Spleen (tissue), 11 donors: ENCODE measurements at regions not wholly inside any gene's neighbourhood (a gene's known extent, or its start where the extent isn't known, plus 50 kb on each side); places are given as distances from the start of the nearest gene placed in this dataset.

Source experiments
- DNase-seq: peaks from one replicate; pipeline ENCODE4 v3.0.0-alpha.2; 2020
- H3K27ac ChIP-seq, 8 donors: fragments of 200-600 bp; sonication (generic) in 7 of 8; 1 replicate in 4 of 8; 2 replicates in 4 of 8; pipeline versions ENCODE4 v1.5.0 to v1.8.0; 2016 to 2021; ENCODE audit warnings: inconsistent platforms in 4 of 8, mild to moderate bottlenecking in 4 of 8, moderate library complexity in 1 of 8
- H3K27me3 ChIP-seq, 7 donors: fragments of 200-600 bp; sonication (generic) in 6 of 7; replicated peaks in 1 of 7; 1 replicate in 4 of 7; 2 replicates in 3 of 7; pipeline versions ENCODE4 v1.5.0 to v1.8.0; 2016 to 2021; ENCODE audit warnings: inconsistent platforms in 3 of 7, mild to moderate bottlenecking in 1 of 7
- H3K36me3 ChIP-seq, 6 donors: fragments of 200-600 bp; sonication (generic) in 5 of 6; 1 replicate in 4 of 6; 2 replicates in 2 of 6; pipeline versions ENCODE4 v1.5.0 to v1.8.0; 2016 to 2021; ENCODE audit warnings: inconsistent platforms in 2 of 6
- H3K4me1 ChIP-seq, 6 donors: fragments of 200-600 bp; sonication (generic) in 5 of 6; 1 replicate in 3 of 6; 2 replicates in 3 of 6; pipeline versions ENCODE4 v1.5.0 to v1.8.0; 2016 to 2021; ENCODE audit warnings: inconsistent platforms in 3 of 6
- H3K4me3 ChIP-seq, 8 donors: fragments of 200-600 bp; sonication (generic) in 7 of 8; 1 replicate in 4 of 8; 2 replicates in 4 of 8; pipeline versions ENCODE4 v1.5.0 to v1.8.0; 2016 to 2021; ENCODE audit warnings: inconsistent platforms in 4 of 8, mild to moderate bottlenecking in 4 of 8, moderate library complexity in 2 of 8
- H3K9me3 ChIP-seq, 8 donors: fragments of 200-600 bp; sonication (generic) in 7 of 8; 1 replicate in 4 of 8; 2 replicates in 4 of 8; pipeline versions ENCODE4 v1.5.0 to v1.8.0; 2016 to 2021; ENCODE audit warnings: inconsistent platforms in 4 of 8
- CTCF ChIP-seq, 11 experiments: fragments of 200-600 bp in 7 of 11; fragments of 450-650 bp in 4 of 11; sonication (generic) in 4 of 11; IDR thresholded peaks in 8 of 11; conservative IDR thresholded peaks in 3 of 11; 1 replicate in 7 of 11; 2 replicates in 4 of 11; pipeline versions ENCODE4 v1.4.0 to v1.8.0; 2016 to 2021; ENCODE audit warnings: antibody characterized with exemption in 11 of 11, inconsistent platforms in 4 of 11, mild to moderate bottlenecking in 1 of 11
- POLR2A ChIP-seq, 3 donors: fragments of 450-650 bp; IDR thresholded peaks; one replicate each; pipeline ENCODE4 v1.5.1; 2017; ENCODE audit warnings: antibody characterized with exemption in 3 of 3, mild to moderate bottlenecking in 1 of 3
- POLR2AphosphoS5 ChIP-seq, 3 donors: sonication (generic); formaldehyde crosslinking; IDR thresholded peaks; one replicate each; pipeline ENCODE4 v1.5.1; 2017; ENCODE audit warnings: antibody characterized with exemption in 3 of 3
- WGBS, 5 donors: extraction: QIAGEN DNeasy Blood & Tissue Kit in 3 of 5; methylation state at CpG; one replicate each; pipeline versions ENCODE4 v1.1.5 to v1.1.7; 2013 to 2018; 5-methylcytosine and 5-hydroxymethylcytosine counted together
- intact Hi-C: fragments of 100-400 bp; cut with DNase I; formaldehyde crosslinking; loops from one replicate; pipeline ENCODE4 v1.15.0; 2023; ENCODE audit warnings: low total_unique reads
- donor health status: healthy with polysubstance abuse.
- donor health status: DM: no; HTN: no; CAD: no; lungs with moderate emphysema.
- donor health status: DM: no; HTN: no; CAD: no.
- donor health status: Bipolar disorder and iron deficiency.
- donor health status: healthy.
- donor health status: DM: no; HTN: no; CAD: no.
- donor health status: DM: yes; HTN: yes; CAD: no.

- no peak for DNase-seq
- H3K4me1 ChIP-seq: no peaks in the 10 kb centered on the region
- peaks cover 0 to 7% (median 0%) of the 10 kb centered on the region in 8 donors for H3K9me3 ChIP-seq
- no peaks in the 10 kb centered on the region for H3K27me3 ChIP-seq
- TF ChIP-seq POLR2A (IDR thresholded peaks at IDR 0.05): no peak
- TF ChIP-seq POLR2AphosphoS5 (IDR thresholded peaks at IDR 0.05): no peak
- no peak for TF ChIP-seq CTCF (IDR thresholded peaks at IDR 0.05 in 8 of 11, conservative IDR thresholded peaks at IDR 0.05 in 3 of 11)
- WGBS, 5 donors: 82 to 96% (median 92%) methylated on average over 5 of the region's 5 CpGs
- no peaks in the 10 kb centered on the region for H3K36me3 ChIP-seq
- intact Hi-C loops: no loop called here
- no peak overlapping the region for H3K4me3 ChIP-seq
- no peak overlapping the region for H3K27ac ChIP-seq
Measured at GRCh38 chr1:95620076-95620475, 386.1 kb downstream of the RWDD3 start.

GRCh38 chr1:95622609-95623008 lies 388.6 kb downstream of the RWDD3 start:
- no peak for DNase-seq
- H3K4me3 ChIP-seq: no peak overlapping the region
- 51 to 67% (median 54%) methylated on average over 5 of the region's 5 CpGs for WGBS, 5 donors
- no peaks in the 10 kb centered on the region for H3K36me3 ChIP-seq
- no peaks in the 10 kb centered on the region for H3K4me1 ChIP-seq
- no peak for TF ChIP-seq POLR2A (IDR thresholded peaks at IDR 0.05)
- TF ChIP-seq POLR2AphosphoS5 (IDR thresholded peaks at IDR 0.05): no peak
- no peak for TF ChIP-seq CTCF (IDR thresholded peaks at IDR 0.05 in 8 of 11, conservative IDR thresholded peaks at IDR 0.05 in 3 of 11)
- no peaks in the 10 kb centered on the region for H3K27me3 ChIP-seq
- H3K27ac ChIP-seq: no peak overlapping the region
- H3K9me3 ChIP-seq: peaks cover 0 to 10% (median 0%) of the 10 kb centered on the region in 8 donors
- intact Hi-C loops: no loop called here

DNA sequence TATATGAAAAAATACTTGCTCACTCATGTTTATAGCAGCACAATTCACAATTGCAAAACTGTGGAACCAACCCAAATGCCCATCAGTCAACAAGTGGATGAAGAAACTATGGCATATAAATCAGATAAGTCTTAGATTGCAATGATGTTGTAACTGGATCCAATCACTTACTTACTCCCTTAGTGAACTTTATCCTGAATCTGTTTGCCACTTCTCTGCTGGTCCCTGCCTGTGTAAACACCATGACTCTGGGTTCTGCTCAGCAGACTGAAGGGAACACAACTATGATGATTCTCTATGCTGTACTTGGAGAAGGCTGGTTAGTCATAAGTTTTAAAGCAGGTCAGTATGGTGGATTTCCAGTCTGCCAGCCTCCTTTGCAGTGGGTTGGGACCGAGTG lies 391.2 kb downstream of the RWDD3 start:
- TF ChIP-seq POLR2A (IDR thresholded peaks at IDR 0.05) (no peak), POLR2AphosphoS5 (IDR thresholded peaks at IDR 0.05) (no peak), CTCF (IDR thresholded peaks at IDR 0.05 in 8 of 11, conservative IDR thresholded peaks at IDR 0.05 in 3 of 11) (no peak)
- Histone ChIP-seq H3K4me3 (no peak overlapping the region), H3K4me1 (no peaks in the 10 kb centered on the region), H3K27ac (no peak overlapping the region), H3K36me3 (no peaks in the 10 kb centered on the region), H3K27me3 (no peaks in the 10 kb centered on the region), H3K9me3 (peaks cover 0 to 26% (median 0%) of the 10 kb centered on the region in 8 donors)
- 71 to 91% (median 86%) methylated on average over 1 of the region's 1 CpG for WGBS, 5 donors
- intact Hi-C loops: no loop called here
- DNase-seq: no peak

- Histone ChIP-seq H3K27ac (no peak overlapping the region), H3K36me3 (no peaks in the 10 kb centered on the region), H3K9me3 (peaks cover 0 to 26% (median 0%) of the 10 kb centered on the region in 8 donors), H3K4me3 (no peak overlapping the region), H3K27me3 (no peaks in the 10 kb centered on the region), H3K4me1 (no peaks in the 10 kb centered on the region)
- no peak for DNase-seq
- TF ChIP-seq POLR2AphosphoS5 (IDR thresholded peaks at IDR 0.05): no peak
- TF ChIP-seq POLR2A (IDR thresholded peaks at IDR 0.05): no peak
- TF ChIP-seq CTCF (IDR thresholded peaks at IDR 0.05 in 8 of 11, conservative IDR thresholded peaks at IDR 0.05 in 3 of 11): no peak
- intact Hi-C loops: no loop called here
- 58 to 78% (median 65%) methylated on average over 6 of the region's 6 CpGs for WGBS, 5 donors
Measured at GRCh38 chr1:95627244-95627643, 393.2 kb downstream of the RWDD3 start.
